ENCODE measurements at regions not wholly inside any gene's neighbourhood (a gene's known extent, or its start where the extent isn't known, plus 50 kb on each side); places are given as distances from the start of the nearest gene placed in this dataset.

DNA sequence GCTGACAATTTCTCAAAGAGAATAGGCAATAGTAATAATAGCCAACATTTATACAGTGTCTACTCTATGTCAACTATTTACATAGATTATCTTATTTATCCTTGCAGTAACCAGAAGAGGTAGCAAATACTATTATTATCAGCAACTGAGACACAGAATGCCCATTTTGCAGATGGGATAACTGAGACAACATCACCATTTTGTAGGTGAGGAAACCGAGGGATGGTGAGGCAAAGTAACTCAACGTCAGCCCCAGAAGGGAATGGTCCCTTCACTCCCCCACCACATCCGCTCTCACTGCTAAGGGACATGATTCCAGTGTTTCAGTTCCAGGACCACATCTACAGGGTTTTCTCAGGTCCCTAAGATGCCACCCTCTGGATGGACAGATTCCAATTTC lies 261.2 kb upstream of the NEBL start:
- no peaks in the 10 kb centered on the region for H3K79me2 ChIP-seq (ENCODE audit: low read length)
- no peak overlapping the region for H3K4me3 ChIP-seq (ENCODE audit: low read length)
- H3K27me3 ChIP-seq (ENCODE audit: low read length), result no peaks in the 10 kb centered on the region

DNA sequence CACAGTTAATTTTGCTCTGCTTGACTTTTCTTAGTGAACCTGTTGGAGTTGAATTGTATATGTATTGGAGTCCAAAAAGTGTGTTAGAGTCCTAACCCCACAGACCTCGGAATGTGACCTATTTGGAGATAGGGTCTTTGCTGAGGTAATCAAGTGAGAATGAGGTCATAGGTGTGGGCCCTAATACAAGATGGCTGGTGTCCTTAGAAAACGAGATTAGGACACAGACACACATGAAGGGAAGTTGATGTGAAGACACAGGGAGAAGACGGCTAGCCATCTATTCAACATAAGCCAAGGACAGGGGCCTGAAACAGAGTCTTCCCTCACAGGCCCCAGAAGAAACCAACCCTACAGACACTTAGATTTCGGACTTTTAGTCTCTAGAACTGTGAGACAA lies 260.6 kb upstream of the NEBL start:
- no peaks in the 10 kb centered on the region for H3K79me2 ChIP-seq (ENCODE audit: low read length)

More for the DNA sequence above, 261.2 kb upstream of the NEBL start:
- Histone ChIP-seq H3K36me3 (ENCODE audit: insufficient read depth, low read length) (no peaks in the 10 kb centered on the region), H3K4me2 (ENCODE audit: low read depth, low read length, poor library complexity, severe bottlenecking) (no peak overlapping the region), H3K9me2 (replicated peaks; ENCODE audit: insufficient read depth, low read length) (no peaks in the 10 kb centered on the region), H4K20me1 (ENCODE audit: insufficient read depth, low read depth, low read length) (no peaks in the 10 kb centered on the region), H3K9me3 (ENCODE audit: low read length) (no peaks in the 10 kb centered on the region), H2AFZ (ENCODE audit: low read length) (no peak overlapping the region), H3K9ac (ENCODE audit: low read length) (no peak overlapping the region), H3K4me1 (ENCODE audit: low read length) (no peaks in the 10 kb centered on the region), H3K27ac (ENCODE audit: low read length) (no peak overlapping the region)
- DNase-seq, result no peak

DNA sequence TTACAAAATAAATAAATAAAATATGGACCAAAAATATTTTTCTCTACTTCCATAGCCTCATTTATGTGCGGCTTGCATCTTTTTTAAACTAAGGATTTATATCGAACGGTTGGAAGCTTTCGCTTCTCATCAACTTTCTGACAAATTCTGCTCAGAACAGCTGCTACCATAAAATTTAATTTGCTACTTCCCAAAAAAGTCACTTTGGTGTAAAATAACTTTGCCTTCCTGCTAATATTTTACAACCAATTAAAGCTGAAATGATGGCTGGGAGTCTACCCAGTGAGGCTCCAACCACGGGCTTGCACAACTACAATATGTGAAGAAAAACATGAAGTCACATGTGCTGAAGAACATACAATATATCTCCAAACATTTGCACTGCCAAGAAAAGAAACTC lies 253.1 kb upstream of the NEBL start:
- H3K9me3 ChIP-seq (ENCODE audit: low read length), result no peaks in the 10 kb centered on the region
- no peak overlapping the region for H3K4me2 ChIP-seq (ENCODE audit: low read depth, low read length, poor library complexity, severe bottlenecking)
- H3K27me3 ChIP-seq (ENCODE audit: low read length), result no peaks in the 10 kb centered on the region
- H3K36me3 ChIP-seq (ENCODE audit: insufficient read depth, low read length), result no peaks in the 10 kb centered on the region
- no peak overlapping the region for H2AFZ ChIP-seq (ENCODE audit: low read length)
- no peak for DNase-seq
- H3K9me2 ChIP-seq (replicated peaks; ENCODE audit: insufficient read depth, low read length), result no peaks in the 10 kb centered on the region
- H3K4me1 ChIP-seq (ENCODE audit: low read length), result no peaks in the 10 kb centered on the region
- H4K20me1 ChIP-seq (ENCODE audit: insufficient read depth, low read depth, low read length), result no peaks in the 10 kb centered on the region
- H3K79me2 ChIP-seq (ENCODE audit: low read length), result no peaks in the 10 kb centered on the region
- H3K9ac ChIP-seq (ENCODE audit: low read length), result no peak overlapping the region
- H3K27ac ChIP-seq (ENCODE audit: low read length), result no peak overlapping the region
- no peak overlapping the region for H3K4me3 ChIP-seq (ENCODE audit: low read length)

More for the DNA sequence above, 260.6 kb upstream of the NEBL start:
- Histone ChIP-seq H3K9ac (ENCODE audit: low read length) (no peak overlapping the region), H3K4me2 (ENCODE audit: low read depth, low read length, poor library complexity, severe bottlenecking) (no peak overlapping the region), H2AFZ (ENCODE audit: low read length) (no peak overlapping the region), H4K20me1 (ENCODE audit: insufficient read depth, low read depth, low read length) (no peaks in the 10 kb centered on the region), H3K9me3 (ENCODE audit: low read length) (no peaks in the 10 kb centered on the region), H3K27ac (ENCODE audit: low read length) (no peak overlapping the region), H3K4me1 (ENCODE audit: low read length) (no peaks in the 10 kb centered on the region), H3K9me2 (replicated peaks; ENCODE audit: insufficient read depth, low read length) (no peaks in the 10 kb centered on the region), H3K36me3 (ENCODE audit: insufficient read depth, low read length) (no peaks in the 10 kb centered on the region), H3K4me3 (ENCODE audit: low read length) (no peak overlapping the region), H3K27me3 (ENCODE audit: low read length) (no peaks in the 10 kb centered on the region)
- DNase-seq, result no peak

DNA sequence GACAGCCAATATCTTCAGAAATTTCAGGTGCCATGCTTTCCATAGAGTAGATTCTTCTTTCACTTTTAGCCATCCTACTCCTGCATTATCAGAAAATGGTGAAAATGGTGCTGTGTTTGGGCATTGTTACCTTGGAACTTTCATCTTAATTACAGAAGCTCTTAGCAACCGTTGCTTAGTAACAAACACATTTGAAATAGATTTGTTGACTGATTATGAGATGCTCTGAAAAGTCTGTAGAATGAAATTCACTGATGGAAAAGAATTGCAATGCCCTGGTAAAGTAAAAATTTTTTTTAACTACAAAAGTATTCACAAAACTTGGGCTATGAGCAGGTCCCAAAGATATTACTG lies 249.3 kb upstream of the NEBL start:
- Histone ChIP-seq H3K36me3 (ENCODE audit: insufficient read depth, low read length) (no peaks in the 10 kb centered on the region), H3K9me3 (ENCODE audit: low read length) (no peaks in the 10 kb centered on the region), H3K9me2 (replicated peaks; ENCODE audit: insufficient read depth, low read length) (no peaks in the 10 kb centered on the region), H3K4me1 (ENCODE audit: low read length) (no peaks in the 10 kb centered on the region), H3K27ac (ENCODE audit: low read length) (no peak overlapping the region), H3K4me3 (ENCODE audit: low read length) (no peak overlapping the region), H3K79me2 (ENCODE audit: low read length) (no peaks in the 10 kb centered on the region), H3K4me2 (ENCODE audit: low read depth, low read length, poor library complexity, severe bottlenecking) (no peak overlapping the region), H4K20me1 (ENCODE audit: insufficient read depth, low read depth, low read length) (no peaks in the 10 kb centered on the region), H3K9ac (ENCODE audit: low read length) (no peak overlapping the region), H2AFZ (ENCODE audit: low read length) (no peak overlapping the region), H3K27me3 (ENCODE audit: low read length) (no peaks in the 10 kb centered on the region)
- no peak for DNase-seq

DNA sequence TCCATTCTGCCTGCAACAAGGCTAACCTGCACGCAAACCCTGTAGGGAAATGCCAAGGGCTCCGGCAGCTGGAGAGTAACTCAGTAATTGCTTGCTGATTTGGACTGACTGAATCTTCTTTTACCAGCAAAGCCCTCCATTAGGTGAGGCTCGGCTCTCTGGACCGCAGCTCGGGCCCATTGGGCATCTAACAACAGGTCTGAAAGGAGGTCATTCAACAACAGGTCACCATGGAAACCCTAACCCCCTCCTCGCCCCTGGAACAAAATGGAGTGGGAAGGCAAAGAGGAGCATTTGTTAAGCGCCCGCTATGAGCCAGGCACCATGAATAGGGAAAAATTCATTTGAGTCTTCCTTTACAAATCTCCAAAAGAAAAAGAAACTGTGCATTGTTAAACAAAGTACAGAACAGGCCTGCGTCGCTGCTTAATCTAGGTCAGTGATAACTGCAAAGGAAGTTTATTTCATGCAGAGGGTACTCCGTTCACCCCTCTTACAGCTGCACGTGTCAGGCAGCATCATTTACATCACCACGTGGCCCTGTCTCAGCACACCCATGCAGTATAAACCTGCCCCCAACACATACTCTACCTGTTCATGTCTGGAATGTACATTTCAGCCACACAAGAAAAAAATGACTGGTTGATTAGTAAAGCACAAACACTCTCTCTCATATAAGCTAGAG lies 248.8 kb upstream of the NEBL start:
- Histone ChIP-seq H3K9ac (ENCODE audit: low read length) (no peak overlapping the region), H3K4me2 (ENCODE audit: low read depth, low read length, poor library complexity, severe bottlenecking) (no peak overlapping the region), H2AFZ (ENCODE audit: low read length) (no peak overlapping the region), H4K20me1 (ENCODE audit: insufficient read depth, low read depth, low read length) (no peaks in the 10 kb centered on the region), H3K9me2 (replicated peaks; ENCODE audit: insufficient read depth, low read length) (no peaks in the 10 kb centered on the region), H3K4me3 (ENCODE audit: low read length) (no peak overlapping the region), H3K27ac (ENCODE audit: low read length) (no peak overlapping the region), H3K79me2 (ENCODE audit: low read length) (no peaks in the 10 kb centered on the region), H3K36me3 (ENCODE audit: insufficient read depth, low read length) (no peaks in the 10 kb centered on the region), H3K27me3 (ENCODE audit: low read length) (no peaks in the 10 kb centered on the region), H3K9me3 (ENCODE audit: low read length) (no peaks in the 10 kb centered on the region), H3K4me1 (ENCODE audit: low read length) (no peaks in the 10 kb centered on the region)
- DNase-seq, result no peak

DNA sequence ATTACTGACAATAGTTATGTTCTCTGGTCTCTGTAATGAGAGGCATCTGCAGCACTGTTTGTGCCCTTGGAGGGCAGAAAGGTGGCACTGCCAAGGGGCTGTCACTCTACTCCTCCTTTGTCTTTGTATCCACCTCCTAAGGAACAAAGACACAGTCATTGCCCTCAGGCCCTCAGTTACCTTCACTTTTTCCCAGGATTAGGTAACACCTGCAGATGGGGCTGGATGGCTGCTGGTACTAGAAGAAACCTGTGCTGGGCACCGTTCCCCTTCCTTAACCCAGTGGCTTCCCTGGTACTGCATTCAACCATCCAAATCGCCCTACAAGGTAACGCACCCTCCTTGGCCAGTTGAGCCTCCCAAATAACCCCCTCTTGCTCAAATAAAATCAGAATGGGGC lies 246.9 kb upstream of the NEBL start:
- no peak overlapping the region for H3K4me3 ChIP-seq (ENCODE audit: low read length)
- H3K36me3 ChIP-seq (ENCODE audit: insufficient read depth, low read length), result no peaks in the 10 kb centered on the region
- H3K9me2 ChIP-seq (replicated peaks; ENCODE audit: insufficient read depth, low read length), result no peaks in the 10 kb centered on the region
- no peak overlapping the region for H3K4me2 ChIP-seq (ENCODE audit: low read depth, low read length, poor library complexity, severe bottlenecking)
- no peak overlapping the region for H3K9ac ChIP-seq (ENCODE audit: low read length)
- no peak overlapping the region for H2AFZ ChIP-seq (ENCODE audit: low read length)
- no peaks in the 10 kb centered on the region for H3K79me2 ChIP-seq (ENCODE audit: low read length)
- H3K27ac ChIP-seq (ENCODE audit: low read length), result no peak overlapping the region
- H3K27me3 ChIP-seq (ENCODE audit: low read length), result no peaks in the 10 kb centered on the region
- DNase-seq, result no peak
- no peaks in the 10 kb centered on the region for H3K9me3 ChIP-seq (ENCODE audit: low read length)
- H4K20me1 ChIP-seq (ENCODE audit: insufficient read depth, low read depth, low read length), result no peaks in the 10 kb centered on the region
- no peaks in the 10 kb centered on the region for H3K4me1 ChIP-seq (ENCODE audit: low read length)

DNA sequence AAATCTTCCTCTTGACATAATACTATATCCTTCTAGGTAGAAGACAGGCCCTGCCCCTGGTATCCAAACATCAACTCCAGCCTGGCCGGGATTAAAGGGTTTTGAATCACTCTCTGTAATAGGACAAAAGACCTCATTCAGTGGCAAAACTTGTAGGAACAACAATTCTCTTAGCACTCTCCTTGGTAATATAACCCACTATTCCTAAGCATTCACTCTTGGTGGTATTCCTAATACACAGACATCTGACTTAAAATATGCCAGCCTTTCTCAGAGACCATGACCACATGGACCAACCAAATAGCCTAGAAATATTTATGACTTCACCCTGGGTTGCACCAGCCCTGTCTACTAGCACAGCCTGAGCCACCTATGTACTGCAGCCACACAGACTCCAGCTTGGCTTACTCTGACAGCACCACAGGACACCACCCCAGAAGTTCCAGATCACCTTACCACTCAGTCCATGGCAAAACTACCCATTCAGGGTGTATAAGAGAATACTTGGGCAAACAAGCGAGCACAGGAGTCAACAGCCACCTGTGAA lies 244.9 kb upstream of the NEBL start:
- H3K4me2 ChIP-seq (ENCODE audit: low read depth, low read length, poor library complexity, severe bottlenecking), result no peak overlapping the region
- no peaks in the 10 kb centered on the region for H3K79me2 ChIP-seq (ENCODE audit: low read length)
- H3K4me3 ChIP-seq (ENCODE audit: low read length), result no peak overlapping the region
- no peaks in the 10 kb centered on the region for H4K20me1 ChIP-seq (ENCODE audit: insufficient read depth, low read depth, low read length)
- no peaks in the 10 kb centered on the region for H3K36me3 ChIP-seq (ENCODE audit: insufficient read depth, low read length)
- no peak overlapping the region for H3K9ac ChIP-seq (ENCODE audit: low read length)
- H3K27ac ChIP-seq (ENCODE audit: low read length), result no peak overlapping the region
- no peaks in the 10 kb centered on the region for H3K27me3 ChIP-seq (ENCODE audit: low read length)
- no peaks in the 10 kb centered on the region for H3K9me2 ChIP-seq (replicated peaks; ENCODE audit: insufficient read depth, low read length)
- H3K9me3 ChIP-seq (ENCODE audit: low read length), result no peaks in the 10 kb centered on the region
- H3K4me1 ChIP-seq (ENCODE audit: low read length), result no peaks in the 10 kb centered on the region
- no peak overlapping the region for H2AFZ ChIP-seq (ENCODE audit: low read length)
- no peak for DNase-seq

DNA sequence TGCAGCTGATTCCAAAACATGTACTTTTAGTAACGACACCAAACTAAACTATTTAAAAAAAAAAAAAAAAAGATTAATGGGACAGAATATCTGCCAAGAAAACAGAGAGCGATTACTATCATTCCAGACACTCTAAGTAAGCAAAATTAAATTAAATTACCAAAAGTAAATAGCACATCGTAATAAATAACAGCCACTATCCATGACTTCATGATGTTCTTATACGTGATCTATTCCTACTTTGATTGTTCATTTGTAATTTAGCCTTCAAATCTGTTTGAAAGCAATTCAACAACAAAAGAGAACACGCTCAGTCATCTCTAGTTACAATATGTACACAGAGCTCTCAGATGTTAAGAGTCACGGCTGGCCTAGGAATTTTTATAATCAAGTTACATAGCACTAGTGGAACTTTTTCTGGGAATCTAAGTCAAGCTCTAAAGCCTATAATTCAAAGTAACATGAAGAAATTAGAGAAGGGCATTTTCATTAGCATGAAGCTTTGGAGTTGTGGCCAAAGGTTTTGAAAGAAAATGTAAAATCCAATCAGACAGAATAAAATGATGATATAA lies 241.7 kb upstream of the NEBL start:
- no peaks in the 10 kb centered on the region for H3K36me3 ChIP-seq (ENCODE audit: insufficient read depth, low read length)
- no peaks in the 10 kb centered on the region for H3K9me3 ChIP-seq (ENCODE audit: low read length)
- H3K9me2 ChIP-seq (replicated peaks; ENCODE audit: insufficient read depth, low read length), result no peaks in the 10 kb centered on the region
- H3K9ac ChIP-seq (ENCODE audit: low read length), result no peak overlapping the region
- DNase-seq, result no peak
- no peaks in the 10 kb centered on the region for H3K79me2 ChIP-seq (ENCODE audit: low read length)
- H3K4me1 ChIP-seq (ENCODE audit: low read length), result no peaks in the 10 kb centered on the region
- H3K27ac ChIP-seq (ENCODE audit: low read length), result no peak overlapping the region
- no peaks in the 10 kb centered on the region for H4K20me1 ChIP-seq (ENCODE audit: insufficient read depth, low read depth, low read length)
- H3K4me2 ChIP-seq (ENCODE audit: low read depth, low read length, poor library complexity, severe bottlenecking), result no peak overlapping the region
- H2AFZ ChIP-seq (ENCODE audit: low read length), result no peak overlapping the region
- H3K4me3 ChIP-seq (ENCODE audit: low read length), result no peak overlapping the region
- H3K27me3 ChIP-seq (ENCODE audit: low read length), result no peaks in the 10 kb centered on the region

Data from Karpas-422 (cell line).